ENCODE measurements at regions not wholly inside any gene's neighbourhood (a gene's known extent, or its start where the extent isn't known, plus 50 kb on each side); places are given as distances from the start of the nearest gene placed in this dataset.

DNA sequence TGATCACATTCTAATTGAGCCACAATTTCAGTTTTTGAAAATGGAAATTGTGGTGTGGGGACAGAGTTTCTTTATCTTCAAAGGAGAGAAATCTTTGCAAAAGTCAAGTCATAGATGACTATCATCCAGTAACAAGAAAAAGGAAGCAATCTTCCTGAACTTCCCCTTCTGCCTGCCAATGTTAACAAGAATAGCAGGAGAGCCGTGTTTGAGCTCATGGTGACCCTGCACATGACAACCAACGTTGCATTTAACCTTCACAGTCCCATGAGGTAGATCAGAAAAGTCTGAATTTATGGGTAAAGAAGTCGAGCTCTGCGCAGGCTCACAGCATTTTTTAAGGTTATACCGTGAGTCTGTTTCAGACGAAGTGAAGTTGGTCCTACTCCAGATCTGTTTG is 454.9 kb downstream of the LPIN1 start:
- peaks cover 7% of the 10 kb centered on the region for H3K9me3 Mint-ChIP-seq
- H3K4me3 Mint-ChIP-seq = no peak overlapping the region
- H3K4me1 Mint-ChIP-seq (ENCODE audit: low read depth) = peaks cover 1% of the 10 kb centered on the region
- no peaks in the 10 kb centered on the region for H3K36me3 Mint-ChIP-seq (ENCODE audit: low read depth)
- H3K27ac Mint-ChIP-seq = no peak overlapping the region
- no peaks in the 10 kb centered on the region for H3K27me3 Mint-ChIP-seq
- DNase-seq = no peak

DNA sequence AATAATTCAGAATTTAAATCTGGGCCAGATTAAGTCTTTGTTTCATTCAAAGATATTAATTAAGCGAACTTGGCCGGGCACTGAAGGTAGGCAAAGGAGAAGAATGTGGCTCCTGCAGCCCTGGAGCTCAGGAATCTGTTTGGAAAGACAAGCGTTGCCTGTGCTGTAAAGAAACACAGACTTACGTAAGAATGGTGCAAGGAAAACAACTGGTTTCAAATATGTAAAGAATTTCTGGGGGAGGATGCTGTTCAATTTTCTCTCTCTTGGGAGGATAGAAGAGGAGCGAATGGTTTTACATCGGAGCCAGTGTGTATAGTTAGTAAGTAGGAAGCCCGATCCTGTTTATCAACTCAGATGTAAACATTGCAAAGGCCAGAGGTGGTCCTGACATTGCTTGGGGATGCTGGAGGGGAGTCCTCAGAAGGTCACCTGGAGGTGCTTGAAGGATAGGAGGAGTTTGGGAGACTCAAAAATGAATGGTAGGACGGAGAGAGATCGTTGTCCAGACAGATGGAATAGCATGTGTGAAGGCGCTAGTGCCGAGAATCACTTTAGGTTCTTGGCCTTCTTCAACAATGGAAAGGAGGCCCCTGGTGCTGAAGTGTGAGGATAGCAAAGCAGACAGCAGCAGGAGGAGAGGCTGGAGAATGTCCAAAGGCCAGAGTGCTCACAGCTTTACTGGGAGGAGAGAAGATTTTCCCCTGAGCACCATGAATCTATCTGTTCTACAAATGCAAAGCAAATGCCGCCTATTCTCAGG is 456.1 kb downstream of the LPIN1 start:
- no peak overlapping the region for H3K4me3 Mint-ChIP-seq
- H3K4me1 Mint-ChIP-seq (ENCODE audit: low read depth) = no peaks in the 10 kb centered on the region
- no peak for DNase-seq
- H3K36me3 Mint-ChIP-seq (ENCODE audit: low read depth) = no peaks in the 10 kb centered on the region
- H3K9me3 Mint-ChIP-seq = no peaks in the 10 kb centered on the region
- no peaks in the 10 kb centered on the region for H3K27me3 Mint-ChIP-seq
- no peak overlapping the region for H3K27ac Mint-ChIP-seq

DNA sequence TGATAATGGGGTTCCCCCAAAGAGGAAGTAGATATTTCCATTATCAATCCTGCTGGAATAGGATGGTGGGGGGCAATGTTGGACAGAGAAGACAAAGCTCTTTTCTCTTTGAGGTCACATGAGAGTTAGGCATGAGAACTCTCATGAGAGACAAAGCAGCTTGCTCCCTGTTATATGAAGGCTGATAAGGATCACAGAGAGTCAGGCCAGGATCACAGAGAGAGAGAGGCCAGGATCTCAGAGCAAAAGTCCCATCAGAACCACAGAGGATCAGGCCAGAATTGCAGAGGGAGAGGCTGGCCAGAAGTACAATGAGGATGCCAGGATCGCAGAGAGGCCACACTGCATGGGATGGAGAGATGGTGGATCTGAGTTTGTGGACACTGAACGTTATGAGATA is 457.1 kb downstream of the LPIN1 start:
- DNase-seq = no peak
- Mint-ChIP-seq H3K27ac (no peak overlapping the region), H3K36me3 (ENCODE audit: low read depth) (no peaks in the 10 kb centered on the region), H3K4me3 (no peak overlapping the region), H3K9me3 (no peaks in the 10 kb centered on the region), H3K4me1 (ENCODE audit: low read depth) (no peaks in the 10 kb centered on the region), H3K27me3 (no peaks in the 10 kb centered on the region)

DNA sequence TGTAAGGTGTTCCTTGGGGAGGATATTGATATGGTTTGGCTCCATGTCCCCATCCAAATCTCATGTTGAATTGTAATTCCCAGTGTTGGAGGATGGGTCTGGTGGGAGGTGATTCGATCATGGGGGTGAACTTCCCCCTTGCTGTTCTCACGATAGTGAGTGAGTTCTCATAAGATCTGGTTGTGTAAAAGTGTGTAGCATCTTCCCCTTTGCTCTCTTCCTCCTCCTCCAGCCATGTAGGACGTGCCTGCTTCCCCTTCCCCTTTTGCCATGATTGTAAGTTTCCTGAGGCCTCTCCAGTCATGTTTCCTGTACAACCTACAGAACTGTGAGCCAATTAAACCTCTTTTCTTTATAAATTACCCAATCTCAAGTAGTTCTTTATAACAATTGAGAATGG is 458.7 kb downstream of the LPIN1 start:
- no peak for DNase-seq
- Mint-ChIP-seq H3K4me3 (no peak overlapping the region), H3K4me1 (ENCODE audit: low read depth) (no peaks in the 10 kb centered on the region), H3K36me3 (ENCODE audit: low read depth) (no peaks in the 10 kb centered on the region), H3K9me3 (no peaks in the 10 kb centered on the region), H3K27me3 (no peaks in the 10 kb centered on the region), H3K27ac (no peak overlapping the region)

DNA sequence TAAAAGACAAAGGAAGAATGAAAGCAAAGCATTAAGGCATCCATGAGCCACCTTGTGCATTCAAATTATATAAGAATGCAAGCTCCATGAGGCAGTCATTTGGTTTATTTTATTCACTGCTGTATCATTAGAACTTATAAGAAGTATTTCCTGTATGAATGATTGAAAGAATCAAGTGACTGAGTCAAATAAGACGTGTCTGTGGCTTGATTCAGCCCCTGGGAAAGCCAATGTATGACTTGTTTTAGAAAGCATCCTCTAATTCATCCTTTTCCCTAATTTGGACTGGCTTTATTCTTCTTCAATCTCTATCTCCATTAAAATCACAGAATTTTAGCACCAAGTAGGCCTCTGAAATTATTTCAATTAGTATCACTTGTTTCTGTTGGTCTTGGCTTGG is 461.1 kb downstream of the LPIN1 start:
- H3K9me3 Mint-ChIP-seq = no peaks in the 10 kb centered on the region
- H3K36me3 Mint-ChIP-seq (ENCODE audit: low read depth) = no peaks in the 10 kb centered on the region
- no peak overlapping the region for H3K27ac Mint-ChIP-seq
- H3K4me3 Mint-ChIP-seq = no peak overlapping the region
- no peak for DNase-seq
- no peaks in the 10 kb centered on the region for H3K27me3 Mint-ChIP-seq
- H3K4me1 Mint-ChIP-seq (ENCODE audit: low read depth) = no peaks in the 10 kb centered on the region

DNA sequence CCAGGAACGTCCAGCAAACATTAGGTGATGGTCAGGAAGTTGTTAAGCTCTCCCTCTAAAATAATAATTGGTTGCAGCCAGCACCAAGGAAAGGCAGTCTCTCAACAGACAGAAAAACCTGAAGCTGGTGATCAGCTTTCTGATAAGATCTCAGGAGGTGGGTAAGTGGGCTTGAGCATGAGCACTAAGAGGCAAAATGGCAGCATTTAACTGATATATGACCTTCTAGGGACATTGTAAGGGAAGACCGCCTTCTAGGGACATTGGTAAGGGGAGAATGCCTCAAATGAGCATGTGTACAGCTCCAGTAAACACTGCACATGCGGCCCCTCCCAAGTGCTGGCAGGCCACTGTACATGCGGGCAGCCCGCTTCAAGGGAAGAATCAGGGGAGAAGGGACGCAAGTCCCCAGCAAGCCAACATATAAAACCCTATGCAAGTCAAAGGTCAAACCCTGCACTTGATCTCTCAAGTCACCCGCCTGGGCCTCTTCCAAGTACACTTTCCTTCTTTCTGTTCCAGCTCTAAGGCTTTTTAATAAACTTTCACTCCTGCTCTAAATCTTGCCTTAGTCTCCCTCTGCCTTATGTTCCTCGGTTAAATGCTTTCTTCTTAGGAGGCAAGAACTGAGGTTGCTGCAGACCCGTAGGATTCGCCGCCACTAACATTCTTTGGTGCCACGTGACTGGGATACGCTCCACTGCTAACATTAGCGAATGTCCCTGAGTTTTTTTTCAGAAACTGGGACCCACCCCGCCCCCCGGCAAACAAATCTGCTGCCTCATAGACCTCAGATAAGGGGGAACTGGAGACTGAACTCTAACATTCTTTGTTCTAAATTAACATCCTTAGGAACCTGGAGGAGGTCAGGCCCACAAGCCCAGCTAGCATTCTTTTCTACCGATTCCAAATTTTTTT is 463.8 kb downstream of the LPIN1 start:
- DNase-seq = no peak
- Mint-ChIP-seq H3K27me3 (no peaks in the 10 kb centered on the region), H3K4me3 (no peak overlapping the region), H3K36me3 (ENCODE audit: low read depth) (no peaks in the 10 kb centered on the region), H3K4me1 (ENCODE audit: low read depth) (peaks cover 4% of the 10 kb centered on the region), H3K27ac (no peak overlapping the region), H3K9me3 (no peaks in the 10 kb centered on the region)

DNA sequence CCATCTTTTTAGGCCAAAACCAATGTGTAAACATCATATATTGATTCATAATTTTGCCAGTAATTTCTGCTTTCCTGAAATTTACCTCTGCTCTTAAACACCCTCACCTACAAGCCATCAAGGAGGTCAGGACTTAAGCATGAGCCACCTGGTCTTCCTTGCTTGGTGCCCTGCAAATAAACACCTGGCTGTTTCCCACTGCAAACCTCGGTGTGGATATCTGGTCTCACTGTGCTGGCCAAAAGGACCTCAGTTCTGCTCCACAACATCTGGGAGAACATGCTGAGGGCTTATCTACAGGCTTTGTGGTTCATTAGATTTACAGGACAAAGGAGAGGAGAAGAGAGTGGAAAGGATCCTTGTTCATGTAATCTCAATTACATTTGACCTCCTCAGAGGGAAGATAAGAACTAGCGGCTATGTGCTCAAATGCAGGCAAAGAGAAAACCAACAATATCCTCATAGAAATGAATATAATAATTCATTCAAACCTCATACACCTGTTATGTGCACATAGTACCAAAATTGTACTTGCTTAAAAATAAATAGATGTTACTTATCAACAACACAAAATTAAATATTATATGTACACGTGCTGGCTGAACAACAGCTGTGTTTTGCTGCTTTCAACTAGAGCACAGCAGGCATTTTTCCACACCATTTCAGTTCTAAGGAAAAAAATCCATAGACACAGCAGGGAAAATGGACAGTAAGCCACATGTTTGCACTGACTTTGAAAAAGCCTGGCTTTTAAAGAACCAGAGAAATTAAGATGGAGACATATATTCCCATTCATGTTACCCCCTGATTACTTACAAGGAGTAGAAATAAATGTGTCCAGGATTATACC is 465.1 kb downstream of the LPIN1 start:
- Mint-ChIP-seq H3K4me1 (ENCODE audit: low read depth) (peaks cover 6% of the 10 kb centered on the region), H3K9me3 (no peaks in the 10 kb centered on the region), H3K27ac (no peak overlapping the region), H3K4me3 (no peak overlapping the region), H3K27me3 (no peaks in the 10 kb centered on the region), H3K36me3 (ENCODE audit: low read depth) (no peaks in the 10 kb centered on the region)
- DNase-seq = no peak

DNA sequence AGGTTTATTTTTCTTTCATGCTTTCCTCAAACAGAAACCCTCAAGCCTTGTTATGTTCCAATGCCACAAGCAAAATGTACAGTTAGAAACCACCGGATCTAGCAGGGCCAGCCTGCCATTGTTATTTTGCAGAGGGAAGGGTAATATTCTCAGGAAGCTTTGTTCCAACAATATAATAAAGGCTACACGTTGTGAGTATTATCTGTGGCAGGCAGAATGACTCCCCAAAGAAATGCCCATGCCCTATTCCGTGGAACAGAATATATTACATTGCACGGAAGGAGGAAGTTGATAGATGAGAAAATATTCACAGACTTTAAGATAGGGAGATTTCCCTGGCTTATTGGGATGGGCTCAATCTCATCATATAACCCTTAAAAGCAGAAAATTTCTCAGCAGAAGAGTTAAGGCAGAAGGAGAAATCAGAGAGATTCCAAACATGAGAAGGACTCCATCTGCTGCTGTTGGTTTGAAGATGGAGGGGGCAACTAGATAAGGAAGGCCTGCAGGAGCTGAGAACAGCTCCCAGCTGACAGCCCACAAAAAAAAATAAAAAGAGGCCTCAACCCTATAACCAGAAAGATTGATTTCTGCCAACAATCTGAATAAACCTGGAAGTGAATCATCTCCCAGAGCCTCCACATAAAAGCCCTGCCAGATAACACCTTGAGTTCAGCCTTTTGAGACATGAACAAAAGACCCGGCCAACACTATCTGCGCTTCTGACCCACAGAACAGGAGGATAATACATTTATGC is 466.6 kb downstream of the LPIN1 start:
- H3K27ac Mint-ChIP-seq = no peak overlapping the region

DNA sequence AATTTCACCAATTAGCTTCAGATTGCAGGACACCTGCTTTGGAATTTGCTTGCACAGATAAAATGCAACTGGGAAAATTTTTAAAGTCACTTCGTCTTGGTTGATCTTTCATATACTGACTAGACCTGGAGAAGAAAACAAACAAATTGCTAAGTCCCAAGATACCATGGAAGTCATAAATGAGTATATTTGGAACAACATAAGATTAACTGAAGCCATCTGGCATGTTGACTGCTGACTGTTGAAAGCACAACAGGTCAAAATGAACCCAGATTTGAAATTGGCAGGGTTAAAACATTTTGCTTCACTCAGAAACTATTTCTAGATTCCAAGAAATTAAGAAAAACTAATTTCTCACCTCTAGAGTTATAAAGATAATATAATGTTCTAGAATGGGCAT is 470.7 kb downstream of the LPIN1 start:
- no peak for DNase-seq
- peaks cover 6% of the 10 kb centered on the region for H3K4me1 Mint-ChIP-seq (ENCODE audit: low read depth)
- peaks cover 2% of the 10 kb centered on the region for H3K36me3 Mint-ChIP-seq (ENCODE audit: low read depth)
- H3K4me3 Mint-ChIP-seq = no peak overlapping the region
- H3K27ac Mint-ChIP-seq = no peak overlapping the region
- H3K9me3 Mint-ChIP-seq = no peaks in the 10 kb centered on the region
- no peaks in the 10 kb centered on the region for H3K27me3 Mint-ChIP-seq

More for the DNA sequence above, 466.6 kb downstream of the LPIN1 start:
- Mint-ChIP-seq H3K4me3 (no peak overlapping the region), H3K9me3 (no peaks in the 10 kb centered on the region), H3K27me3 (no peaks in the 10 kb centered on the region), H3K36me3 (ENCODE audit: low read depth) (no peaks in the 10 kb centered on the region), H3K4me1 (ENCODE audit: low read depth) (peaks cover 6% of the 10 kb centered on the region)
- no peak for DNase-seq

DNA sequence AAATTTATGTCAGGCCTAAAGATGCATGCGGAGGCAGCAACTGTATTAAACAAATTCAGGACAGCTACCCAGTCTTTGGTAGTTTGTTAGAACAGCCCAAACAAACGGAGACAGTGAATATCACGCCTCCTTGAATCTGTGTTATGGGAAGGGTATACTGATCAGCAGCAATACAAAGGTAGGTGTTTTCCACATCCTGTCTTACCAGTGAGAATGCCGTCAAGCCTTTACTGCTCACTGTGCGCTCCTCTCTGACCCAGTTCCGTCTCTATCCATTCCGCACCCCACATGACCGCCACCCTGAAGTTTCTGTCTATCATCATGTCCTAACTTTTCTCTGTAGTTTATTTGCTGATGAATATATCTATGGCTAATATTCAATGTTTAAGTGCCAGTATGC is 473.3 kb downstream of the LPIN1 start:
- Mint-ChIP-seq H3K27me3 (no peaks in the 10 kb centered on the region), H3K4me1 (ENCODE audit: low read depth) (peaks cover 2% of the 10 kb centered on the region), H3K36me3 (ENCODE audit: low read depth) (peaks cover 13% of the 10 kb centered on the region), H3K27ac (no peak overlapping the region), H3K4me3 (no peak overlapping the region), H3K9me3 (peaks cover 17% of the 10 kb centered on the region)
- DNase-seq = no peak

DNA sequence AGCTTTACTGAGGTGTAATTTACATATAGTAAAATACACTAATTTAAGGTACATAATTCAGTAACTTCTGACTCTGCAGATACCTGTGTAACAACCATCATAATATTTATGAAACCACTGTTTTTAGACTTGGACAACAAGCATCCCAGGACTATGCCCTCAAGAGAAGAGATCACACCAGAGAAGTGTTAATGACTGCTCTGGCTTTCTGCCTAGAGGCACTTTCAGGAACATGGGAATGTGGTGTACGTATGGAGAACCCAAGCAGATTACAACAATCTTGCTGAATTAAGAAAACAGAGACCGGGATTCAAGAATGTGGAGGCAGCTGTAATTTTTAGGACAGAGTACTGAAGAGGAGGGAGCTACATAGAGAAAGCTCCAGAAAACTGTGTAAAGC is 475.2 kb downstream of the LPIN1 start:
- H3K27me3 Mint-ChIP-seq = no peaks in the 10 kb centered on the region
- H3K9me3 Mint-ChIP-seq = peaks cover 25% of the 10 kb centered on the region
- H3K36me3 Mint-ChIP-seq (ENCODE audit: low read depth) = peaks cover 13% of the 10 kb centered on the region
- no peak overlapping the region for H3K27ac Mint-ChIP-seq
- DNase-seq = no peak
- H3K4me1 Mint-ChIP-seq (ENCODE audit: low read depth) = no peaks in the 10 kb centered on the region
- no peak overlapping the region for H3K4me3 Mint-ChIP-seq

DNA sequence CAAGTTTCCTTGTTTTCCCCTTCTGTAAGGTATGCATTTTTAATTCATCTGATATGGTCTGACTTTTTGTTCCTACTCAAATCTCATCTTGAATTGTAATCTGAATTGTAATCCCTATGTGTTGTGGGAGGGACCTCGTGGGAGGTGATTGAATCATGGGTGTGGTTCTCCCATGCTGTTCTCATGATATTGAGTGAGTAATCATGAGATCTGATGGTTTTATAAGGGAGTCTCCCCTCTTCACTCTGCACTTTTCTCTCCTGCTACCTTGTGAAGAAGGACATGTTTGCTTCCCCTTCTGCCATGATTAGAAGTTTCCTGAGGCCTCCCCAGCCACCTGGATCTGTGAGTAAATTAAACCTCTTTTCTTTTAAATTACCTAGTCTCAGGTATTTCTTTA is 476.1 kb downstream of the LPIN1 start:
- Mint-ChIP-seq H3K4me3 (no peak overlapping the region), H3K4me1 (ENCODE audit: low read depth) (no peaks in the 10 kb centered on the region), H3K27me3 (no peaks in the 10 kb centered on the region), H3K27ac (no peak overlapping the region), H3K36me3 (ENCODE audit: low read depth) (peaks cover 13% of the 10 kb centered on the region), H3K9me3 (peaks cover 25% of the 10 kb centered on the region)
- no peak for DNase-seq

DNA sequence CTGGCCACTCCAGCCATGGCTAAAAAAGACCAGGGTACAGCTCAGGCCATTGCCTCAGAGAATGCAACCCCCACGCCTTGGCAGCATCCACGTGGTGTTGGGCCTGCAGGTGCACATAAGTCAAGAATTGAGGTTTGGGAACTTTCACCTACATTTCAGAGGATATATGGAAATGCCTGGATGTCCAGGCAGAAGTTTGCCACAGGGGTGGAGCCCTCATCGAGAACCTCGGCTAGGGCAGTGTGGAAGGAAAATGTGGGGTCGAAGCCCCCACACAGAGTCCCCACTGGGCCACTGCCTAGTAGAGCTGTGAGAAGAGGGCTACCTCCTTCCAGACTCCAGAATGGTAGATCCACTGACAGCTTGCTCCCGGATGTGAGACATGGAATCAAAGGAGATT is 477.3 kb downstream of the LPIN1 start:
- no peak for DNase-seq
- H3K4me1 Mint-ChIP-seq (ENCODE audit: low read depth) = no peaks in the 10 kb centered on the region
- H3K27me3 Mint-ChIP-seq = no peaks in the 10 kb centered on the region
- peaks cover 13% of the 10 kb centered on the region for H3K36me3 Mint-ChIP-seq (ENCODE audit: low read depth)
- no peak overlapping the region for H3K4me3 Mint-ChIP-seq
- peaks cover 25% of the 10 kb centered on the region for H3K9me3 Mint-ChIP-seq
- H3K27ac Mint-ChIP-seq = no peak overlapping the region

DNA sequence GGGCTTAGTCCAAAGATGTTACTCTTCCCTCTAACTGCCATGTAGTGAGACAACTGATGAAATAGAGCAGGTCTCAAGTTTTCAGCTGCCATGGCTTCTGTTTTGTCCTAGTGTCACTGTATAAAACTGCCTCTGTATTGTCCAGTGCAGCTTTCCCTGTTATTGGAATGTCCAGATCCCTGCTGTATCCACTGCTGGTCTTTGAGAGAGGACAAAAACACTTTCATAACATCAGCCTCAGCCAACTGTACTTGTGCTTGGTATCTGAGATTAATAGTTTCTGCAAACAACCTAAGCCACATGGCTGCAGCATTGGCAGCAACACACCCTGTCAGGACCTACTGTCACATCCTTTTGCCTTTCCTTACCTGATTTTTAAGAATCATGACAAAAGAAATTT is 480.2 kb downstream of the LPIN1 start:
- H3K4me1 Mint-ChIP-seq (ENCODE audit: low read depth) = no peaks in the 10 kb centered on the region

More for the DNA sequence above, 480.2 kb downstream of the LPIN1 start:
- Mint-ChIP-seq H3K27ac (no peak overlapping the region), H3K36me3 (ENCODE audit: low read depth) (peaks cover 13% of the 10 kb centered on the region), H3K27me3 (no peaks in the 10 kb centered on the region), H3K4me3 (no peak overlapping the region), H3K9me3 (peaks cover 25% of the 10 kb centered on the region)
- no peak for DNase-seq

Data from activated T-cell treated with anti-CD3 and anti-CD28 coated beads, Interleukin-2, amount 50 U/mL, for 24 hours (primary cell).